ENCODE measurements at regions not wholly inside any gene's neighbourhood (a gene's known extent, or its start where the extent isn't known, plus 50 kb on each side); places are given as distances from the start of the nearest gene placed in this dataset.

DNA sequence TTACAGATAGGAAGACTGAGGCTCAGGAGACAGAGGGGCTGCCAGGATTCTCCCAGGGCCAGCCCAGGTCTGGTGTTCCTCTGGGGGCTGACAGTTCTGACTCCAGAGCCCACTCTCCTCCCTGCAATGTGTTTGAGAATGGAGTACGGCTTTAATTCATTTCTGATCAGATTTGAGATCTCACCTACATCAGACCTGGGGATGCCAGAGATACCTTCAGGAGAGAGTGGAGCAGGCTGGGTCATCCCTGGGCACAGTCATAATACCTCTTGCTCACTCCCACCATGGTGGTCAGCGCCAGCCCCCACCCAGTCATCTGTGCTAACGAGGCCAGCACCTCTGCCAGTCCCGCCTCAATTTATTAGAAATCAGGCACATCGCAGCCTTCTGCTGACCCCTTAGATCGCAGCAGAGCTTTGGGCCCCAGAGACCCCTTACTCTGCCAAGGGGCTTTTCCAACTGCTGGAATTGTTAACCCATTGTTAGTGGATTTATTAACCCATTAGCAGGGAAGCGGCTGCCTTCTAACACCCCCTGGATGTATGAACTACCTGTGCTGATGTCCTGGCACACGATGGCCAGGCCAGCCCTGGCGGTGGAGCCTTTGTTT lies 352.1 kb downstream of the MATN1 start:
- TF ChIP-seq, protein P1, sequence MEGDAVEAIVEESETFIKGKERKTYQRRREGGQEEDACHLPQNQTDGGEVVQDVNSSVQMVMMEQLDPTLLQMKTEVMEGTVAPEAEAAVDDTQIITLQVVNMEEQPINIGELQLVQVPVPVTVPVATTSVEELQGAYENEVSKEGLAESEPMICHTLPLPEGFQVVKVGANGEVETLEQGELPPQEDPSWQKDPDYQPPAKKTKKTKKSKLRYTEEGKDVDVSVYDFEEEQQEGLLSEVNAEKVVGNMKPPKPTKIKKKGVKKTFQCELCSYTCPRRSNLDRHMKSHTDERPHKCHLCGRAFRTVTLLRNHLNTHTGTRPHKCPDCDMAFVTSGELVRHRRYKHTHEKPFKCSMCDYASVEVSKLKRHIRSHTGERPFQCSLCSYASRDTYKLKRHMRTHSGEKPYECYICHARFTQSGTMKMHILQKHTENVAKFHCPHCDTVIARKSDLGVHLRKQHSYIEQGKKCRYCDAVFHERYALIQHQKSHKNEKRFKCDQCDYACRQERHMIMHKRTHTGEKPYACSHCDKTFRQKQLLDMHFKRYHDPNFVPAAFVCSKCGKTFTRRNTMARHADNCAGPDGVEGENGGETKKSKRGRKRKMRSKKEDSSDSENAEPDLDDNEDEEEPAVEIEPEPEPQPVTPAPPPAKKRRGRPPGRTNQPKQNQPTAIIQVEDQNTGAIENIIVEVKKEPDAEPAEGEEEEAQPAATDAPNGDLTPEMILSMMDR (IDR thresholded peaks at IDR 0.05): no peak
- TF ChIP-seq POLR2A (IDR thresholded peaks at IDR 0.05): no peak
- no peaks in the 10 kb centered on the region for H3K9me3 ChIP-seq
- DNase-seq: no peak
- H3K4me1 ChIP-seq: no peaks in the 10 kb centered on the region
- 66 to 85% methylated on average over 9 of the region's 9 CpGs for WGBS, 2 donors
- intact Hi-C loops (cut with DNase I): no loop called here
- no peak overlapping the region for H3K4me3 ChIP-seq (replicated peaks in 1 of 3)
- no peaks in the 10 kb centered on the region for H3K27me3 ChIP-seq
- H3K36me3 ChIP-seq: no peaks in the 10 kb centered on the region
- H3K27ac ChIP-seq: no peak overlapping the region

DNA sequence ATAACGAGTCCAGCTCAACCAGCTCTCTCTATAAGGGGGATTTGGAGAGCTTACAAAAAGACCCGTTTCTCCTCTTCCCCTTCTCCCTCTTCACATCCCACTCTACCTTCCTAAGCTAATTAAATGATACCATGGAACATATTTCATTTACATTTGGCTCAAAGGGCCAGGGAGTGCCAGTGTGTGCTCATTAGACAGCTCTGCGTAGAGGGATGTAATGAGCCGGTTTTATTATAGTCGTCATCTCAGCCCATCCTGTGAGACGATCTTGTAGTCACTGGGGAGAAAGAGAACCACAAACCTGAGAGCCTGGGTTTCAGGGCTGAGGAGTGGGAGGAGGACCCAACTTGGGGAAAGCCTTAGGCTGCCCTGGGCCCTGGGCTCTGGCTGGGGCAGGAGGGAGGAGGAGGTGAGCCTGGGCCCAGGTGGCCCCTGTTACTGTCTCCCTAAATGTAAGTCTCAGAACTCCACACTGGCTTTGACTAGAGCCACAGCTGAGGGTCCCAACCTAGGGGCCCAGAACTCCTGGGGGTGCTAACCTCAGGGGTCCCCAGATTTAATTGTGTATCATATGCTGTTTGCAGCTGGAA lies 354.6 kb downstream of the MATN1 start:
- H3K9me3 ChIP-seq: no peaks in the 10 kb centered on the region
- no peak overlapping the region for H3K27ac ChIP-seq
- no peak overlapping the region for H3K4me3 ChIP-seq (replicated peaks in 1 of 3)
- intact Hi-C loops (cut with DNase I): no loop called here
- no peak for TF ChIP-seq POLR2A (IDR thresholded peaks at IDR 0.05)
- TF ChIP-seq, protein P1 (IDR thresholded peaks at IDR 0.05): no peak
- H3K27me3 ChIP-seq: no peaks in the 10 kb centered on the region
- DNase-seq: no peak
- no peaks in the 10 kb centered on the region for H3K4me1 ChIP-seq
- H3K36me3 ChIP-seq: no peaks in the 10 kb centered on the region
- WGBS, 2 donors: 58 to 61% methylated on average over 6 of the region's 6 CpGs

DNA sequence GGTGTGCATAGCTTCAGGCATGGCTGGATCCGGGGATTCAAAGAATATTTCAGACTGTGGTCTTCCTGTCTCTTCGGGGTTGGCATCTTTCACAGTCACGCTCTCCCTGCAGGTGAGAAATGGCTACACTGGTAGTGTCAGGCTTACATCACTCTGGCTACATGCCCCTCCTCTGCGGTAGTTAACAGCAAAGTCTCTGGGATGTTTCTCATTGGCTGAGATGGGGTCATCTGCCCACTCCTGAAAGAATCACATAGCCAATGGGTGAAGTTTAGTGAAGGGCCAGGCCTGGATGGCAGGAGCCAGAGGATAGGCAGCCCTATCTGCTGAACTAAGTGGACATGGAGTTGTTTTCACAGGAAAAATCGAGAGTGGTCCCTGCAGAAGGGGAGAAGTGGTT lies 356.5 kb downstream of the MATN1 start:
- H3K27me3 ChIP-seq: no peaks in the 10 kb centered on the region
- no peaks in the 10 kb centered on the region for H3K36me3 ChIP-seq
- TF ChIP-seq, protein P1 (IDR thresholded peaks at IDR 0.05): no peak
- TF ChIP-seq POLR2A (IDR thresholded peaks at IDR 0.05): no peak

DNA sequence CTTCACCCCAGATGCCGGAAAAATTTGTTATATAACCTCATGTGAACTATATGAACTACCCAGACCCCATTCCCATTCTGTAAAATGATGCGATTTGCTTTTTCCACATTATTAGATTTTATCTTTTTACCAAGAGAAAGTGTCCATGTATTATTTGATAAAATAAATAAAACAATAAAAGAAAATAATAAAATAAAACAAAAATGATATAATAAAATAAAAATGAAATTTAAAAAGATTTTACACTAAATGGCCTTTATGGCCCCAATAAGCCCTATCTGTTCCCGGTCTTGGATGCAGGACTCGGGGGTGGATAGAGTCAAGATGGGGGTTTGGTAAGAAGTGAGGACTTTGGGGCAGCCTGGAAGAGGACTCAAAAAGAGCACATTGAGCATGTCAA lies 357.2 kb downstream of the MATN1 start:
- no peaks in the 10 kb centered on the region for H3K36me3 ChIP-seq
- no peaks in the 10 kb centered on the region for H3K4me1 ChIP-seq
- DNase-seq: no peak
- no peaks in the 10 kb centered on the region for H3K27me3 ChIP-seq
- H3K4me3 ChIP-seq (replicated peaks in 1 of 3): no peak overlapping the region
- WGBS, 2 donors: 89 to 92% methylated on average over 4 of the region's 4 CpGs
- H3K9me3 ChIP-seq: no peaks in the 10 kb centered on the region
- intact Hi-C loops (cut with DNase I): no loop called here
- no peak for TF ChIP-seq POLR2A (IDR thresholded peaks at IDR 0.05)
- TF ChIP-seq, protein P1 (IDR thresholded peaks at IDR 0.05): no peak
- H3K27ac ChIP-seq: no peak overlapping the region

More for the DNA sequence above, 356.5 kb downstream of the MATN1 start:
- Histone ChIP-seq H3K4me1 (no peaks in the 10 kb centered on the region), H3K27ac (no peak overlapping the region), H3K4me3 (replicated peaks in 1 of 3) (no peak overlapping the region), H3K9me3 (no peaks in the 10 kb centered on the region)
- 48 to 56% methylated on average over 5 of the region's 5 CpGs for WGBS, 2 donors
- intact Hi-C loops (cut with DNase I): no loop called here
- no peak for DNase-seq

DNA sequence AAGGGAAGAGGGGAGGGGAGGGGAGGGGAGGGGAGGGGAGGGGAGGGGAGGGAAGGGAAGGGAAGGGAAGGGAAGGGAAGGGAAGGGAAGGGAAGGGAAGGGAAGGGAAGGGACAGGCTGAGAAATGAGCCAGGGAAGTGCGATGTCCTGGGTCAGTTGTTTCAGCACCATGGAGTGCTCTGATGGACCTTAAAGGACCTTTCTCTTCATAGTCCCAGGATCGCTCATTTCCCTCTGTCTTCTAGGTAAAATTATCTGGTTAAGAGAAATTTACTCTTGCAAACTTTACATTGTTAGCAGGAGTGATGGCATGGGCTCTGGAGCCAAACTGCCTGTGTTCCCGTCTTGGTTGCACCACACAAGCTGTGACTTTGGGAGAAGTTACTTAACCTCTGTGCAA lies 357.8 kb downstream of the MATN1 start:
- Histone ChIP-seq H3K27ac (no peak overlapping the region), H3K9me3 (no peaks in the 10 kb centered on the region), H3K4me3 (replicated peaks in 1 of 3) (no peak overlapping the region), H3K27me3 (no peaks in the 10 kb centered on the region), H3K36me3 (no peaks in the 10 kb centered on the region), H3K4me1 (no peaks in the 10 kb centered on the region)
- intact Hi-C loops (cut with DNase I): no loop called here
- TF ChIP-seq, protein P1 (IDR thresholded peaks at IDR 0.05): no peak
- no peak for DNase-seq
- WGBS, 2 donors: 74 to 75% methylated on average over 3 of the region's 3 CpGs

Data from thyroid gland (tissue), 4 donors.